ENCODE measurements at regions not wholly inside any gene's neighbourhood (a gene's known extent, or its start where the extent isn't known, plus 50 kb on each side); places are given as distances from the start of the nearest gene placed in this dataset.
A peak's percentile ranks its signal among the peaks of the same experiment; 100 is the strongest.

GRCh38 chr2:19124135-19124534 lies 234.3 kb downstream of the OSR1 start:
- peak overlapping the region; percentile 47 for H2AK9ac ChIP-seq (replicated peaks; ENCODE audit: low read depth, low read length, poor library complexity)
- BruUV-seq (replicated peaks), result no TSS peak
- no peaks in the 10 kb centered on the region for H3K36me3 ChIP-seq (ENCODE audit: control insufficient read depth, insufficient read depth, low read length)
- DNase-seq (peak; percentile 95), ATAC-seq (ENCODE audit: low read depth) (peak; percentile 82)
- peak overlapping the region; percentile 85 for H4K91ac ChIP-seq (ENCODE audit: insufficient read depth, low read depth, low read length)
- no peaks in the 10 kb centered on the region for H3K79me1 ChIP-seq (ENCODE audit: low read depth in 1 of 2, low read length in 2 of 2)
- H2AK5ac ChIP-seq (ENCODE audit: low read depth, low read length), result peak overlapping the region; percentile 85; the same call in 1 of the 2 replicates
- H3K4ac ChIP-seq (ENCODE audit: low read depth, low read length), result peak overlapping the region; percentile 92
- WGBS, 2 experiments (ENCODE audit: extremely low coverage in 2 of 2, insufficient read length in 1 of 2), result no CpG with 5 or more reads among the region's 5 CpGs
- peak overlapping the region; percentile 97 for H2BK120ac ChIP-seq (ENCODE audit: low read depth, low read length)
- peak overlapping the region; percentile 99 for H2BK5ac ChIP-seq (ENCODE audit: low read depth, low read length, poor library complexity, severe bottlenecking)
- no peak overlapping the region for H3K4me3 ChIP-seq (ENCODE audit: insufficient read depth, low read depth, low read length)
- TF ChIP-seq, protein P1, sequence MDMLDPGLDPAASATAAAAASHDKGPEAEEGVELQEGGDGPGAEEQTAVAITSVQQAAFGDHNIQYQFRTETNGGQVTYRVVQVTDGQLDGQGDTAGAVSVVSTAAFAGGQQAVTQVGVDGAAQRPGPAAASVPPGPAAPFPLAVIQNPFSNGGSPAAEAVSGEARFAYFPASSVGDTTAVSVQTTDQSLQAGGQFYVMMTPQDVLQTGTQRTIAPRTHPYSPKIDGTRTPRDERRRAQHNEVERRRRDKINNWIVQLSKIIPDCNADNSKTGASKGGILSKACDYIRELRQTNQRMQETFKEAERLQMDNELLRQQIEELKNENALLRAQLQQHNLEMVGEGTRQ (IDR thresholded peaks at IDR 0.05; ENCODE audit: low read depth, low read length), result no peak
- TF ChIP-seq NFE2L2 (IDR thresholded peaks at IDR 0.05; ENCODE audit: low read depth, low read length) (no peak), CHD1 (IDR thresholded peaks at IDR 0.05; ENCODE audit: low read depth, low read length) (no peak), CEBPB (IDR thresholded peaks at IDR 0.05; ENCODE audit: low read depth, low read length) (peak; percentile 60), BHLHE40 (IDR thresholded peaks at IDR 0.05; ENCODE audit: low read depth, low read length) (peak; percentile 90), SMC3 (IDR thresholded peaks at IDR 0.05; ENCODE audit: low read depth, low read length) (peak; percentile 27; the same call in 1 of the 2 replicates), POLR2A (IDR thresholded peaks at IDR 0.05; ENCODE audit: low read depth, low read length) (peak; percentile 63; the same call in 1 of the 2 replicates), RCOR1 (IDR thresholded peaks at IDR 0.05; ENCODE audit: insufficient replicate concordance, low read length) (no peak), MXI1 (IDR thresholded peaks at IDR 0.05; ENCODE audit: borderline replicate concordance, low read depth, low read length) (0 out of 2 replicates have a peak, but pooled peaks have one; percentile 16), MAFK (IDR thresholded peaks at IDR 0.05; ENCODE audit: low read depth, low read length) (0 out of 2 replicates have a peak, but pooled peaks have one; percentile 7)
- TF ChIP-seq, protein P2, sequence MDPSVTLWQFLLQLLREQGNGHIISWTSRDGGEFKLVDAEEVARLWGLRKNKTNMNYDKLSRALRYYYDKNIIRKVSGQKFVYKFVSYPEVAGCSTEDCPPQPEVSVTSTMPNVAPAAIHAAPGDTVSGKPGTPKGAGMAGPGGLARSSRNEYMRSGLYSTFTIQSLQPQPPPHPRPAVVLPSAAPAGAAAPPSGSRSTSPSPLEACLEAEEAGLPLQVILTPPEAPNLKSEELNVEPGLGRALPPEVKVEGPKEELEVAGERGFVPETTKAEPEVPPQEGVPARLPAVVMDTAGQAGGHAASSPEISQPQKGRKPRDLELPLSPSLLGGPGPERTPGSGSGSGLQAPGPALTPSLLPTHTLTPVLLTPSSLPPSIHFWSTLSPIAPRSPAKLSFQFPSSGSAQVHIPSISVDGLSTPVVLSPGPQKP (IDR thresholded peaks at IDR 0.05; ENCODE audit: borderline replicate concordance, low read depth, low read length), result no peak
- no peaks in the 10 kb centered on the region for H4K20me1 ChIP-seq (ENCODE audit: insufficient read depth, low read length)
- H3K9me1 ChIP-seq (ENCODE audit: insufficient read depth, low read length), result peaks cover 16% of the 10 kb centered on the region
- no peaks in the 10 kb centered on the region for H3K9me3 ChIP-seq (ENCODE audit: control insufficient read depth, insufficient read depth, low read length)
- in situ Hi-C loops (cut with MboI; ENCODE audit: low sequenced_read_pairs) (loop anchor here (10.0 kb wide), 1 partner anchor 231 kb away; the partner anchor contains the start of gene OSR1), intact Hi-C loops (cut with micrococcal nuclease) (loop anchor here (5.0 to 10.0 kb wide), 3 partner anchors 233 to 689 kb away; partner anchors contain the start of gene OSR1), dilution Hi-C loops (cut with HindIII; ENCODE audit: low sequenced_read_pairs, unreplicated experiment) (no loop called here)
- ChIA-PET POLR2A (ENCODE audit: unreplicated experiment) (interaction anchor here (0.9 kb wide), 1 partner anchor 77 kb away, joined by 8 read pairs; no protein-coding TSS in a partner anchor), CTCF (interaction anchor here (0.8 to 1.4 kb wide), 3 partner anchors 19 to 265 kb away, joined by 3 to 4 read pairs (median 4); no protein-coding TSS in a partner anchor)
- H4K8ac ChIP-seq (ENCODE audit: low read depth in 2 of 2, low read length in 2 of 2), result peak overlapping the region; percentile 25 to 88; a peak in 3 of 4 replicates
- H3K27me3 ChIP-seq (ENCODE audit: control insufficient read depth, insufficient read depth, low read length), result no peaks in the 10 kb centered on the region
- H2BK20ac ChIP-seq (ENCODE audit: low read depth, low read length), result peak overlapping the region; percentile 97
- peak overlapping the region; percentile 62; the same call in 1 of the 2 replicates for H4K5ac ChIP-seq (ENCODE audit: low read depth, low read length)
- peak overlapping the region; percentile 89 for H3K23ac ChIP-seq (ENCODE audit: low read depth, low read length)
- H3K14ac ChIP-seq (replicated peaks; ENCODE audit: low read depth, low read length), result peak overlapping the region; percentile 90
- peak overlapping the region; percentile 30; the same call in 1 of the 2 replicates for H3K9ac ChIP-seq (ENCODE audit: low read depth, low read length)
- peak overlapping the region; percentile 42; the same call in 1 of the 2 replicates for H3K18ac ChIP-seq (ENCODE audit: low read depth, low read length)
- peak overlapping the region; percentile 70 for H3K27ac ChIP-seq (ENCODE audit: insufficient read depth, low read length)
- peak overlapping the region; percentile 65 for H2AFZ ChIP-seq (replicated peaks; ENCODE audit: low read length, poor library complexity)
- H3K4me1 ChIP-seq (ENCODE audit: control insufficient read depth, insufficient read depth, low read length), result peaks cover 22% of the 10 kb centered on the region
- peak overlapping the region; percentile 82; the same call in 2 of the 3 replicates for H2BK15ac ChIP-seq (ENCODE audit: low read depth, low read length)
- H3K56ac ChIP-seq (ENCODE audit: extremely low read depth, insufficient read depth, low read length), result peak overlapping the region; percentile 91
- peak overlapping the region; percentile 15; the same call in 1 of the 2 replicates for H3K4me2 ChIP-seq (ENCODE audit: low read depth, low read length)

All from IMR-90 (cell line).